AG09319 (cell line): ENCODE measurements at regions not wholly inside any gene's neighbourhood (a gene's known extent, or its start where the extent isn't known, plus 50 kb on each side); places are given as distances from the start of the nearest gene placed in this dataset.
A peak's percentile ranks its signal among the peaks of the same experiment; 100 is the strongest.

Experiments
- DNase-seq: peaks from one replicate; pipeline ENCODE4 v3.0.0-alpha.2; 2010; ENCODE audit warnings: low read depth; ENCODE audit errors: extremely low read depth
- TF ChIP-seq, protein P1 (sequence below): IDR thresholded peaks from 2 replicates; pipeline ENCODE4 v1.5.1; 2011; ENCODE audit warnings: low read depth, mild to moderate bottlenecking, inconsistent platforms, low read length, moderate library complexity

DNA sequence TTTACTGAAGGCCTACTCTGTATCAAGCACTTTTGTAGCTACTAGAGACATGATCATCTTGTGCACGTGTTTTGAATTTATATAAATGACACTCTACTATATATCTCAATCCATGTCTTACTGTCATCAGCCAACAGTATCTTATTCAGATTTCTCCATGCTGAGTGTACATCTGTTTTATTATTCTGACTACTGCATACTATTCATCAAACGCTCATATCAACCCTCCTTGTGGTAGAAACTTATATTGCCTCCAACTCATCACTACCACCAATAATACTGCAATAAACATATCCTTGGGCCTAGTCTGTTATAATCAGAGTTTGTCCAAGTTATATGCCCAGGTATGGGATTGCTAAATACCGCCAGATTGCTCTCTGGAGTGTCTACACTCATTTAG is 81.6 kb upstream of the IRF2BP2 start:
- TF ChIP-seq, protein P1, sequence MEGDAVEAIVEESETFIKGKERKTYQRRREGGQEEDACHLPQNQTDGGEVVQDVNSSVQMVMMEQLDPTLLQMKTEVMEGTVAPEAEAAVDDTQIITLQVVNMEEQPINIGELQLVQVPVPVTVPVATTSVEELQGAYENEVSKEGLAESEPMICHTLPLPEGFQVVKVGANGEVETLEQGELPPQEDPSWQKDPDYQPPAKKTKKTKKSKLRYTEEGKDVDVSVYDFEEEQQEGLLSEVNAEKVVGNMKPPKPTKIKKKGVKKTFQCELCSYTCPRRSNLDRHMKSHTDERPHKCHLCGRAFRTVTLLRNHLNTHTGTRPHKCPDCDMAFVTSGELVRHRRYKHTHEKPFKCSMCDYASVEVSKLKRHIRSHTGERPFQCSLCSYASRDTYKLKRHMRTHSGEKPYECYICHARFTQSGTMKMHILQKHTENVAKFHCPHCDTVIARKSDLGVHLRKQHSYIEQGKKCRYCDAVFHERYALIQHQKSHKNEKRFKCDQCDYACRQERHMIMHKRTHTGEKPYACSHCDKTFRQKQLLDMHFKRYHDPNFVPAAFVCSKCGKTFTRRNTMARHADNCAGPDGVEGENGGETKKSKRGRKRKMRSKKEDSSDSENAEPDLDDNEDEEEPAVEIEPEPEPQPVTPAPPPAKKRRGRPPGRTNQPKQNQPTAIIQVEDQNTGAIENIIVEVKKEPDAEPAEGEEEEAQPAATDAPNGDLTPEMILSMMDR, result peak; percentile 5
- no peak for DNase-seq

DNA sequence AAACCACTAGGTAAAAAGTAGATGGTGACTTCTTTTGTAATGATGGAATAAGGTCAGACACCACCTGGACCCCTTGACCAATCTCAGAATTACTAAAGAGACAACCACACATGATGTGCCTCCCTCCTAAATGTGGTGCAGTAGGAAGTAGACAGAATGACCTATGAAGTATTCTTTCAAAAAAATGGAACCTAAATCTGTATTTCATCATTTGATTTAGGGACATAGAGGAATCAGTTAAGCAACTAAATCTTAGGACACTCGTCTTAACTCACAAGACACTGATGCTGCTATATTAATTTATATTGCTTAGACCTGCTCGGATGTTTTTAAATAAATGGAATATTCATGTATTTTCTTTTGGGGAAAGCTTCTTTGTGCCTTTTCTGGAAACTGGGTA is 80.9 kb upstream of the IRF2BP2 start:
- TF ChIP-seq, protein P1, result no peak
- no peak for DNase-seq

DNA sequence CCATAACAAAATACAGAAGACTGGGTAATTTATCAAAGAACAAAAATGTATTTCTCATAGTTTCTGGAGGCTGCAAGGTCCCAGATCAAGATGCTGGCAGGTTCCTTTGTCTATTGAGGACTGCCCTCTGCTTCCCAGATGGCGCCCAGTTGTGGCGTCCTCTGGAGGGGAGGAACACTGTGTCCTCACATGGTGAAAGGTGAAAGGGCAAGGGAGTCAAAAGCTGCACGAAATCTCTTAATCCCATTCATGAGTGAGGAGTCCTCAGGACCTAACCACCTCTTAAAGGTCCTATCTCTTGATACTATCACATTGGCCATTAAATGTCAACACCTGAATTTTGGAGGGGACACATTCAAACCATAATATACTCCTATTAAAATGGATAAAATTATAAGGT is 79.3 kb upstream of the IRF2BP2 start:
- TF ChIP-seq, protein P1, result no peak
- no peak for DNase-seq

DNA sequence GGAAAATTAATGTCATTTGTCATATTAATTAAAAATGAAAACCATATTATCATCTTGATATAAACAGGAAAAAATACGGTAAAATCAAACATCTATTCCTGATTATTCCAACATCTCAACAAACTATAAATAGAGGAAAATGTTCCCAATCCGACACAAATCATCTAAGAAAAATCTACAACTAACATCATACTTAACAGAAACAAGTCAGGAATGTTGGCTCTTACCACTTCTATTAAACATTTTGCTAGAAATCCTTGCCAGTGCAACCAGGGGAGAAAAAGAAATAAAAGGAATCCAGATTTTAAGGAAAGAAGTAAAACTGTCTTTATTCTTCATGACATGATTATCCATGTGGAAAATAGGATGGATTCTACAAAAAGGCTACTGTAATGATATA is 77.0 kb upstream of the IRF2BP2 start:
- TF ChIP-seq, protein P1, result no peak

DNA sequence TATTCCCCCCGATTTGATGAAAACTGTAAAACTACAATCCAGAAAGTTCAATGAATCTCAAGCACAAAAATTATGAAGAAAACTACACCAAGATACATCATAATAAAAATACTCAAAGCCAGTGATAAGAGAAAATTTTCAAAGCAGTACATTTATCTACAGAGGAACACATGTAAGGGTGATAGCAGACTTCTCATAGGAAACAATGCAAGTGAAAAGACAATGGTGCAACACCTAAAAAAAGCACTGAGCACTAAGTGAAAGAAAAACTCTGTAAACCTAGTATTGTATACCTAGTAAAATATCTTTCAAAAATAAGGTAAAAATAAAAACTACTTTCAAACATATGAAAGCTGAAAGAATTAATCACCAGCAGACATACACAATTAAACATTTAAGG is 76.1 kb upstream of the IRF2BP2 start:
- no peak for DNase-seq
- TF ChIP-seq, protein P1, result no peak

More for the DNA sequence above, 77.0 kb upstream of the IRF2BP2 start:
- no peak for DNase-seq

DNA sequence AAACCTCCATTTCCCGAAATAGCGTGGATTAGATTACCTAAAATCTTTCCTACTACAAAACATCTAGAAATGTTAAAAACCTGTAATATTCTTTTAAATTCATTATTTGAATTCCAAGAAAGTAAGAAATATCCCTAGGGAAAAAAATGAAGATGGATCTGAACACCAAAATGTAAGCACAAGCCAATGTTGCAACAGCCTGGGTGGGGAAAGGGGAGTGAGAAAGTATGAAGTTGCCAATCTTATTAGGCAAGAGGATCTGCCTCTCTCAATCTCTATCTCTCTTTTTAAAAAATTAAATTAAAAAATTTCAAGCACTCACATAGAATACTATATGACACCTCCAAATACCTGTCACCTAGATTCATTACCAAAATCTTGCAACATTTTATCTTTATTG is 74.9 kb upstream of the IRF2BP2 start:
- TF ChIP-seq, protein P1, result no peak
- no peak for DNase-seq

DNA sequence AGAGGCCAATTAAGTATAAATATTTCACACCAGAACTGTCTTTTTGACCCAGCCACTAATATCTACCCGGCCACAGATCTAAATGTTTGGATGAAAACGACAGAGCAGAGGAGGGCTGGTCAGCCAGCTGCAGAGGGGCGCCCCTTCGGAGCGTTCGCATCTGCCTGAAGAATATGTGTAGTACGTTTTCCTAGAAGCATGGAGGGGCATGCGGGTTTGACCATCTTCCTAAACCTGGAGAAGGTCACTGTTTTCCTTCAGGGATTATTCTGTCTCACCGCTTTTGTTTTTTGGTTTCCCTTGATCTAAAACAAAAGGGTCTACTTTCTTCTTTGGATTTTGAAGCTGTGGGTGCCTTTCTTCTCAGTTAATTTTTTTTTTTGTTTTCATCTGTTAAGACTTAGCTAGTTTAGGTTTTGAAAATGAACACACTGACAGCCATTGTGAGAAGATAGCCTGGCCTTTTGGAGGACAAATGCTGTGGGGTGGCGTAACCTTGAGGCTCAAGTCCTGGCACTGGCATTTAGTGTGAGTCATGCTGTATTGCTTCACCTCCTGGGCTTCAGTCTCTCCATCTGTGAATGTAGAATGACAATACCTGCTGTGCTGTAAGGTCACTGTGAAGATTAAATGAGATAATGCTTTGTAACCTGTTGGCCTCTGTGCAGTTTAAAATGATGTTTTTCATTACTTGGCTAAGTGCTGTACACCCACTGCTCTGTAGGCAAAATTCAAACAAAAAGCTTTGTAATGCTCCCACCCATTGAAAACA is 74.1 kb upstream of the IRF2BP2 start:
- TF ChIP-seq, protein P1, result no peak
- peak; percentile 57 for DNase-seq
